ENCODE measurements at regions not wholly inside any gene's neighbourhood (a gene's known extent, or its start where the extent isn't known, plus 50 kb on each side); places are given as distances from the start of the nearest gene placed in this dataset.

GRCh38 chr21:15453261-15453660, 276.5 kb upstream of the USP25 start:
- TF ChIP-seq, protein P1, sequence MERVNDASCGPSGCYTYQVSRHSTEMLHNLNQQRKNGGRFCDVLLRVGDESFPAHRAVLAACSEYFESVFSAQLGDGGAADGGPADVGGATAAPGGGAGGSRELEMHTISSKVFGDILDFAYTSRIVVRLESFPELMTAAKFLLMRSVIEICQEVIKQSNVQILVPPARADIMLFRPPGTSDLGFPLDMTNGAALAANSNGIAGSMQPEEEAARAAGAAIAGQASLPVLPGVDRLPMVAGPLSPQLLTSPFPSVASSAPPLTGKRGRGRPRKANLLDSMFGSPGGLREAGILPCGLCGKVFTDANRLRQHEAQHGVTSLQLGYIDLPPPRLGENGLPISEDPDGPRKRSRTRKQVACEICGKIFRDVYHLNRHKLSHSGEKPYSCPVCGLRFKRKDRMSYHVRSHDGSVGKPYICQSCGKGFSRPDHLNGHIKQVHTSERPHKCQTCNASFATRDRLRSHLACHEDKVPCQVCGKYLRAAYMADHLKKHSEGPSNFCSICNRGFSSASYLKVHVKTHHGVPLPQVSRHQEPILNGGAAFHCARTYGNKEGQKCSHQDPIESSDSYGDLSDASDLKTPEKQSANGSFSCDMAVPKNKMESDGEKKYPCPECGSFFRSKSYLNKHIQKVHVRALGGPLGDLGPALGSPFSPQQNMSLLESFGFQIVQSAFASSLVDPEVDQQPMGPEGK (CRISPR knock-in tag; IDR thresholded peaks at IDR 0.05; ENCODE audit: borderline replicate concordance), result no peak
- TF ChIP-seq, protein P2, sequence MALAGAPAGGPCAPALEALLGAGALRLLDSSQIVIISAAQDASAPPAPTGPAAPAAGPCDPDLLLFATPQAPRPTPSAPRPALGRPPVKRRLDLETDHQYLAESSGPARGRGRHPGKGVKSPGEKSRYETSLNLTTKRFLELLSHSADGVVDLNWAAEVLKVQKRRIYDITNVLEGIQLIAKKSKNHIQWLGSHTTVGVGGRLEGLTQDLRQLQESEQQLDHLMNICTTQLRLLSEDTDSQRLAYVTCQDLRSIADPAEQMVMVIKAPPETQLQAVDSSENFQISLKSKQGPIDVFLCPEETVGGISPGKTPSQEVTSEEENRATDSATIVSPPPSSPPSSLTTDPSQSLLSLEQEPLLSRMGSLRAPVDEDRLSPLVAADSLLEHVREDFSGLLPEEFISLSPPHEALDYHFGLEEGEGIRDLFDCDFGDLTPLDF (CRISPR knock-in tag; IDR thresholded peaks at IDR 0.05), result no peak
- TF ChIP-seq POLR2A (conservative IDR thresholded peaks at IDR 0.05) (no peak), HMG20B (CRISPR knock-in tag; IDR thresholded peaks at IDR 0.05) (no peak), SIN3A (IDR thresholded peaks at IDR 0.05; ENCODE audit: borderline replicate concordance in 2 of 2, control insufficient read depth in 1 of 2, low read depth in 2 of 2, low read length in 2 of 2) (no peak), ZNF133 (CRISPR knock-in tag; IDR thresholded peaks at IDR 0.05) (no peak), MYC (IDR thresholded peaks at IDR 0.05; ENCODE audit: low read depth, low read length) (no peak), MYC (CRISPR knock-in tag; IDR thresholded peaks at IDR 0.05; ENCODE audit: borderline replicate concordance, low read depth) (no peak), ZBTB7A (IDR thresholded peaks at IDR 0.05; ENCODE audit: borderline replicate concordance, control insufficient read depth, low read depth, low read length) (no peak), LEF1 (IDR thresholded peaks at IDR 0.05) (no peak), RBM25 (IDR thresholded peaks at IDR 0.05; ENCODE audit: low read depth, low read length, severe bottlenecking) (no peak)
